MM.1S (cell line): ENCODE measurements at regions not wholly inside any gene's neighbourhood (a gene's known extent, or its start where the extent isn't known, plus 50 kb on each side); places are given as distances from the start of the nearest gene placed in this dataset.

ENCODE experiments used
- EZH2 ChIP-seq: fragments of 300-600 bp; sonication (generic); optimal IDR thresholded peaks from 2 replicates; pipeline ENCODE3; 2017; ENCODE audit warnings: low read depth, mild to moderate bottlenecking, antibody characterized with exemption, low read length, mixed read lengths
- TF ChIP-seq, protein P1 (sequence below): fragments of 300-600 bp; sonication (generic); IDR thresholded peaks from 2 replicates; pipeline ENCODE4 v1.5.1; 2016; ENCODE audit warnings: antibody characterized with exemption, low read length, mixed read lengths

DNA sequence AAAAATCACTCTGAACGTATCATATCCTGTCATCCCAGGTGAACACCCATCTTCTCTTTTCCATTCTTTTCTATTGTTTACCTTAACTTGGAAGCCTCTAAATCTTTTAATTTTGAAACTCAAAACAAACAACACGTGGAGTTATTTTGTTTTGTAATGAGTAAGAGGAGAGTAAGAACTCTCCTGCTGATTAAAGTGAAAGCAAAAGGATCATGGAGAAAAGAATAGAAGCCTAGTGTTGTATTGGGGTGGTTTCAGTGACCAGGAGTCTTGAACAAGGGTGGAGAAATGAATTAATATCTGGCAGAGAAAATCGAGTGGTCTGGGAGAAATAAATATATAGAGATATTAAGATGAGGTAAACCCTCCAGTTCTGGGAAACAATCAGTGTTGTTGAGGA, 237.4 kb upstream of the UGT8 start:
- TF ChIP-seq, protein P1, sequence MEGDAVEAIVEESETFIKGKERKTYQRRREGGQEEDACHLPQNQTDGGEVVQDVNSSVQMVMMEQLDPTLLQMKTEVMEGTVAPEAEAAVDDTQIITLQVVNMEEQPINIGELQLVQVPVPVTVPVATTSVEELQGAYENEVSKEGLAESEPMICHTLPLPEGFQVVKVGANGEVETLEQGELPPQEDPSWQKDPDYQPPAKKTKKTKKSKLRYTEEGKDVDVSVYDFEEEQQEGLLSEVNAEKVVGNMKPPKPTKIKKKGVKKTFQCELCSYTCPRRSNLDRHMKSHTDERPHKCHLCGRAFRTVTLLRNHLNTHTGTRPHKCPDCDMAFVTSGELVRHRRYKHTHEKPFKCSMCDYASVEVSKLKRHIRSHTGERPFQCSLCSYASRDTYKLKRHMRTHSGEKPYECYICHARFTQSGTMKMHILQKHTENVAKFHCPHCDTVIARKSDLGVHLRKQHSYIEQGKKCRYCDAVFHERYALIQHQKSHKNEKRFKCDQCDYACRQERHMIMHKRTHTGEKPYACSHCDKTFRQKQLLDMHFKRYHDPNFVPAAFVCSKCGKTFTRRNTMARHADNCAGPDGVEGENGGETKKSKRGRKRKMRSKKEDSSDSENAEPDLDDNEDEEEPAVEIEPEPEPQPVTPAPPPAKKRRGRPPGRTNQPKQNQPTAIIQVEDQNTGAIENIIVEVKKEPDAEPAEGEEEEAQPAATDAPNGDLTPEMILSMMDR, result no peak
- TF ChIP-seq EZH2, result no peak
